OCI-LY1 (cell line): ENCODE measurements at regions not wholly inside any gene's neighbourhood (a gene's known extent, or its start where the extent isn't known, plus 50 kb on each side); places are given as distances from the start of the nearest gene placed in this dataset.

Experiments
- CTCF ChIP-seq: fragments of 200-600 bp; sonication (generic), shearing (Covaris generic); IDR thresholded peaks from 2 replicates; pipeline ENCODE4 v1.5.1; 2017; ENCODE audit warnings: mild to moderate bottlenecking, antibody characterized with exemption, low read length, moderate library complexity, mixed read lengths
- EZH2 ChIP-seq: fragments of 200-600 bp; sonication (generic), shearing (Covaris generic); IDR thresholded peaks from 2 replicates; pipeline ENCODE4 v1.8.0; 2017; ENCODE audit warnings: borderline replicate concordance, mixed run types, mild to moderate bottlenecking, antibody characterized with exemption, low read length, moderate library complexity, mixed read lengths

DNA sequence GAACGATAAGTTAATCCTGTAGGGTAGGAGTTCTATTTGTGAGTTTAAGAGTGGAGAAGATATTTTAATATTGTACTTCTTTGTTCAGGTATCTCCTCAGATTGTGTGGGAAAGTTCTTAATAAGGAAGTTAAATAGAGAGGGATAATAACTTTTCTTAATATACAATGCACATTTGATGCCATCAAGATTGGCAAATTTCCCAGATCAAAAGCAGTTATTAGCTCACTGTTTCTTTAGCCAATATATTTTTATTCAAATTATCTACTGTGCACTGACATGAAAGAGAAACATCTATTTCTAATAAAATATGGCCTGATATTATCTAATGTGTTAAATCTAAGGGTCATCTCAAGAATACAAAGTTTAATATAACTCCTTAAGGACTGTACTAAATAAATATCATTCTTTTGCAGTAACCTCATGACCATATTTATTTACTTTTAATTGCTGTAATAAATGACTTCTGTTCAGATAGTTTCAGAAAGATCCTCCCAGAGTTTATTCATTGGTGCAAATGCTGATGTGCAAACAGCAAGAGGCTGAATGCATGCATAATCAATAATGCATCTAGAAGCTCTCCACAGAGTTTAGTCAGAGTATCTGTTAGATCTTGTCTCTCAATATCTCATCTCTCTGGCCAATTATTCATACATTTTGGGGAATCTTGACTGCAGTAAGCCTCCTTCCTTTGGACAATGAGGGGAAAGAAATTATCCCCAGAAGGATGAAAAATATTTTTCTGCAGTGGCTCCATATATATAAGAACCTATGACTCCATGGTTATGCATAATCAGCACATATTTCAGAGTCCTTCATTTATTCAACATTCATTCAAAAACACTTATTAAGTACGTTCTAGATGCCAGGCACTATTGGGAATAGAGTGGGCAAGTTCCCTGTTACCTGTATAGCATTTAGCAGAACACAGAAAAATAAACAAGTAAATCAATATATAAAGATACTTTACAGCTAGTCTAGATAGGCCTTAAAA lies 85.3 kb downstream of the SPATA31D1 start:
- TF ChIP-seq EZH2 (no peak), CTCF (no peak)
